GM21515 (cell line): ENCODE measurements at regions not wholly inside any gene's neighbourhood (a gene's known extent, or its start where the extent isn't known, plus 50 kb on each side); places are given as distances from the start of the nearest gene placed in this dataset.
A peak's percentile ranks its signal among the peaks of the same experiment; 100 is the strongest.
"Not testable (repeated sequence)": the region's sequence is repeated elsewhere in the genome, so short reads cannot be mapped to it uniquely, and the experiment has no call there.

Source experiments
- ATAC-seq: cut with Tn5 transposase; IDR thresholded peaks from one replicate; pipeline ENCODE4 v1.9.1; 2021; ENCODE audit not compliant: unreplicated experiment

- ATAC-seq, result no peak
These were observed 101.6 kb upstream of the ITPRID2 start for GRCh38 chr2:181789827-181790448.

- peak; percentile 95 for ATAC-seq
These were observed 100.5 kb upstream of the ITPRID2 start for GRCh38 chr2:181790716-181791649.

- ATAC-seq, result no peak
These were observed 98.6 kb upstream of the ITPRID2 start for GRCh38 chr2:181792906-181793305.

GRCh38 chr2:181798022-181798421, 93.5 kb upstream of the ITPRID2 start:
- ATAC-seq, result no peak

- ATAC-seq, result not testable (repeated sequence)
These were observed 89.2 kb upstream of the ITPRID2 start for GRCh38 chr2:181802300-181802699.

GRCh38 chr2:181803903-181804799, 87.4 kb upstream of the ITPRID2 start:
- ATAC-seq, result not testable (repeated sequence)

- ATAC-seq, result no peak
These were observed 86.1 kb upstream of the ITPRID2 start for GRCh38 chr2:181805228-181806038.

GRCh38 chr2:181806039-181806392, 85.5 kb upstream of the ITPRID2 start:
- no peak for ATAC-seq

- no peak for ATAC-seq
These were observed 84.0 kb upstream of the ITPRID2 start for GRCh38 chr2:181807526-181807925.

GRCh38 chr2:181810823-181811695, 80.5 kb upstream of the ITPRID2 start:
- no peak for ATAC-seq

- ATAC-seq, result no peak
These were observed 79.3 kb upstream of the ITPRID2 start for GRCh38 chr2:181812106-181812743.

GRCh38 chr2:181814057-181814491, 77.5 kb upstream of the ITPRID2 start:
- ATAC-seq, result no peak

- no peak for ATAC-seq
These were observed 74.0 kb upstream of the ITPRID2 start for GRCh38 chr2:181817509-181817908.

GRCh38 chr2:181818058-181818680, 73.4 kb upstream of the ITPRID2 start:
- no peak for ATAC-seq

GRCh38 chr2:181818840-181819239, 72.7 kb upstream of the ITPRID2 start:
- no peak for ATAC-seq

GRCh38 chr2:181821049-181821448, 70.5 kb upstream of the ITPRID2 start:
- no peak for ATAC-seq

GRCh38 chr2:181822097-181822496, 69.4 kb upstream of the ITPRID2 start:
- no peak for ATAC-seq

GRCh38 chr2:181823405-181823804, 68.1 kb upstream of the ITPRID2 start:
- ATAC-seq, result no peak
